PC-3 (cell line): ENCODE measurements at regions not wholly inside any gene's neighbourhood (a gene's known extent, or its start where the extent isn't known, plus 50 kb on each side); places are given as distances from the start of the nearest gene placed in this dataset.

Source experiments
- ATAC-seq: fragments of 200-7000 bp; cut with Tn5 transposase; 2 replicates; pipeline ENCODE4 v1.9.1; 2020; ENCODE audit warnings: mild to moderate bottlenecking, moderate library complexity
- BruUV-seq: library from RNA; stranded (reverse); fragments of 400-500 nt; replicated peaks from 2 replicates; lab custom pipeline; 2021; lab: Mats Ljungman, UMichigan
- CTCF ChIA-PET: fragments of 300-600 bp; sonication (Branson Sonifier 250); formaldehyde crosslinking; loops from one replicate; lab custom pipeline; 2022; ENCODE audit warnings: antibody characterized with exemption; lab: Charles Lee
- POLR2A ChIA-PET: fragments of 300-600 bp; sonication (Branson Sonifier 250); formaldehyde crosslinking; loops from one replicate; lab custom pipeline; 2022; ENCODE audit warnings: antibody characterized with exemption; ENCODE audit not compliant: unreplicated experiment; lab: Charles Lee
- DNase-seq: peaks from one replicate; pipeline ENCODE4 v3.0.0-alpha.2; 2015
- H2AFZ ChIP-seq: fragments of 300-600 bp; sonication (generic); 2 replicates; pipeline ENCODE4 v1.6.0; 2016; ENCODE audit warnings: antibody characterized with exemption, low read length
- H3F3A ChIP-seq: fragments of 300-600 bp; sonication (generic); one replicate; pipeline ENCODE4 v1.6.0; 2017; ENCODE audit warnings: antibody characterized with exemption, low read length, control low read depth, mild to moderate bottlenecking; ENCODE audit not compliant: unreplicated experiment
- H3K27ac ChIP-seq: fragments of 300-600 bp; sonication (generic); 2 replicates; pipeline ENCODE4 v1.5.1; 2016; ENCODE audit warnings: mild to moderate bottlenecking, low read length
- H3K27me3 ChIP-seq: fragments of 300-600 bp; sonication (generic); 2 replicates; pipeline ENCODE4 v1.6.1; 2016; ENCODE audit warnings: low read length, mixed read lengths
- H3K36me3 ChIP-seq: fragments of 300-600 bp; sonication (generic); 2 replicates; pipeline ENCODE4 v1.6.1; 2016; ENCODE audit warnings: low read depth, mixed run types, low read length, mixed read lengths
- H3K4me1 ChIP-seq: fragments of 300-600 bp; sonication (generic); 2 replicates; pipeline ENCODE4 v1.5.1; 2016; ENCODE audit warnings: low read length; ENCODE audit not compliant: insufficient read depth
- H3K4me2 ChIP-seq: fragments of 300-600 bp; sonication (generic); 2 replicates; pipeline ENCODE4 v1.6.0; 2016; ENCODE audit warnings: low read length
- H3K4me3 ChIP-seq: fragments of 300-600 bp; sonication (generic); 2 replicates; pipeline ENCODE4 v1.5.1; 2016; ENCODE audit warnings: mild to moderate bottlenecking, low read length, mixed read lengths
- H3K79me2 ChIP-seq: fragments of 300-600 bp; sonication (generic); 2 replicates; pipeline ENCODE4 v1.6.1; 2017; ENCODE audit warnings: low read length, mixed read lengths
- H3K9ac ChIP-seq: fragments of 300-600 bp; sonication (generic); 2 replicates; pipeline ENCODE4 v1.6.0; 2016; ENCODE audit warnings: mild to moderate bottlenecking, low read length
- H3K9me2 ChIP-seq: fragments of 300-600 bp; sonication (generic); replicated peaks from 2 replicates; pipeline ENCODE4 v1.6.1; 2016; ENCODE audit warnings: mixed run types, low read length, mixed read lengths
- H3K9me3 ChIP-seq: fragments of 300-600 bp; sonication (generic); 2 replicates; pipeline ENCODE4 v1.6.1; 2016; ENCODE audit warnings: low read length, mixed read lengths
- H4K20me1 ChIP-seq: fragments of 300-600 bp; sonication (generic); 2 replicates; pipeline ENCODE4 v1.6.1; 2016; ENCODE audit warnings: low read length, mixed read lengths
- EZH2 ChIP-seq: fragments of 300-600 bp; sonication (generic); IDR thresholded peaks from one replicate; pipeline ENCODE4 v1.6.1; 2017; ENCODE audit warnings: antibody characterized with exemption, mild to moderate bottlenecking, low read length; ENCODE audit not compliant: unreplicated experiment
- EZH2phosphoT487 ChIP-seq: fragments of 300-600 bp; sonication (generic); IDR thresholded peaks from 2 replicates; pipeline ENCODE4 v1.6.1; 2018; ENCODE audit warnings: mild to moderate bottlenecking, antibody characterized with exemption, low read length, borderline replicate concordance
- intact Hi-C: fragments of 100-400 bp; cut with micrococcal nuclease; formaldehyde crosslinking; loops from 2 replicates; pipeline ENCODE4 v1.9.0; 2023
- TF ChIP-seq, protein P1 (sequence below): fragments of 300-600 bp; sonication (generic); conservative IDR thresholded peaks from 2 replicates; pipeline ENCODE4 v1.5.1; 2017; ENCODE audit warnings: antibody characterized with exemption, low read depth, mild to moderate bottlenecking, low read length

DNA sequence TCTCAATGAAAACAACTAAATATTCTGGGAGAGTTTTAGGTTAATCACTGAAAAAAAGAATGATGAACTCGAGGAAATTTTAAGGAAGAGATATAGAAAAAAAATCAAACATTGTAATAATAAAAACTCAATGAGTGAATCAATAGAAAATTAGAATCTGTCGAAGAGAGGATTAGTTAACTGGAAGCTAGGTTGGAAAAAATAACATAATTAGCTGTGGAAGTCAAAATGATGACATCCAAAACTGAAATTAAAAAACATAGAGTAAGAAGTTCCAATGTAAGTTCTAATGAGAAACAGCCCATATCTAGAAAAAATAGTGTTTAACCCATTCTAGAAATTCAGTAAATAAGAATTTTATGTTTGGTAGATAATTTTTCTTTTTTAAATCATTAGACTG is 299.3 kb upstream of the RARB start:
- no peaks in the 10 kb centered on the region for H4K20me1 ChIP-seq
- no peaks in the 10 kb centered on the region for H3K9me2 ChIP-seq
- CTCF ChIA-PET: no interaction called here
- no peak overlapping the region for H3K4me3 ChIP-seq
- no peaks in the 10 kb centered on the region for H3K4me1 ChIP-seq
- BruUV-seq: no TSS peak
- H3K79me2 ChIP-seq: no peaks in the 10 kb centered on the region
- H3K9me3 ChIP-seq: peaks cover 13% of the 10 kb centered on the region; the same call in 1 of the 2 replicates
- no peak overlapping the region for H3K9ac ChIP-seq
- no peaks in the 10 kb centered on the region for H3F3A ChIP-seq
- intact Hi-C loops: no loop called here
- H3K27me3 ChIP-seq: peaks cover 8% of the 10 kb centered on the region; the same call in 1 of the 2 replicates
- ATAC-seq (no peak), DNase-seq (no peak)
- TF ChIP-seq EZH2: no peak
- no peak for TF ChIP-seq EZH2phosphoT487
- TF ChIP-seq, protein P1, sequence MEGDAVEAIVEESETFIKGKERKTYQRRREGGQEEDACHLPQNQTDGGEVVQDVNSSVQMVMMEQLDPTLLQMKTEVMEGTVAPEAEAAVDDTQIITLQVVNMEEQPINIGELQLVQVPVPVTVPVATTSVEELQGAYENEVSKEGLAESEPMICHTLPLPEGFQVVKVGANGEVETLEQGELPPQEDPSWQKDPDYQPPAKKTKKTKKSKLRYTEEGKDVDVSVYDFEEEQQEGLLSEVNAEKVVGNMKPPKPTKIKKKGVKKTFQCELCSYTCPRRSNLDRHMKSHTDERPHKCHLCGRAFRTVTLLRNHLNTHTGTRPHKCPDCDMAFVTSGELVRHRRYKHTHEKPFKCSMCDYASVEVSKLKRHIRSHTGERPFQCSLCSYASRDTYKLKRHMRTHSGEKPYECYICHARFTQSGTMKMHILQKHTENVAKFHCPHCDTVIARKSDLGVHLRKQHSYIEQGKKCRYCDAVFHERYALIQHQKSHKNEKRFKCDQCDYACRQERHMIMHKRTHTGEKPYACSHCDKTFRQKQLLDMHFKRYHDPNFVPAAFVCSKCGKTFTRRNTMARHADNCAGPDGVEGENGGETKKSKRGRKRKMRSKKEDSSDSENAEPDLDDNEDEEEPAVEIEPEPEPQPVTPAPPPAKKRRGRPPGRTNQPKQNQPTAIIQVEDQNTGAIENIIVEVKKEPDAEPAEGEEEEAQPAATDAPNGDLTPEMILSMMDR: no peak
- no peak overlapping the region for H3K4me2 ChIP-seq
- H3K36me3 ChIP-seq: no peaks in the 10 kb centered on the region
- no peak overlapping the region for H2AFZ ChIP-seq
- POLR2A ChIA-PET: no interaction called here
- no peak overlapping the region for H3K27ac ChIP-seq

DNA sequence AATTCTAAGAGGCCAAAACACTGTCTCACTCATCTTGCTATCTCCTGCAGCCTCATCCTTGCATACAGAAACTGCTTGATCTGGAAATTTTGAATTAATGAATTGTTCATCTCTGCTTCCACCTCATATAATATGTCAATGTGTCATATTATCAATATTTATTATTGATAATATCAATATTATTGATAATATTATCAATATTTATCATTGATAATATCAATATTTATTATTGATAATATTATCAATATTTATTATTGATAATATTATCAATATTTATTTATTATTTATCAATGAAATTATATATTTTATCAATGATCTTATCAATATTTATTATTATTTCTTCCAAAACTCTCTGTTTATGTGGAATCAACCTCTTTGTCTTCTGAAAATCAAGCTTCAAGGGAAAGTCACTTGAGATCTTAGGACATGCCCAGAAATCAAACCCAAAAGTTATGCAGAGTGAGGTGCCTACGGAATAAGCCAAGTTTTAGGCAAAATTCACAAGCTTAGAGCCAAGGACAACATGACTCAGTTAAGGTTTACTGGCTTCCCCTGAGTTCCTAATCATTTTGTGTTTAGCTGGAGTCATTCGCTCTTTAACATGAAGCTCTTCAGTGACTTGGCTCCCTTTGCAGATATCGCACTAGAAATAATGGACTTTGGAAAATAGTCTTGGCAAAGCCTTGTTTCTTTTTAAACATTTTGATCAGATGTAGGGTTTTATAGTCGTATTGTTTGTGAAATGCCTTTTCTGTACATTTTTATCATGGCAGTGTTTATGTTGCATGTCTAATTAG is 297.1 kb upstream of the RARB start:
- CTCF ChIA-PET: no interaction called here

More for the DNA sequence above, 297.1 kb upstream of the RARB start:
- Histone ChIP-seq H3K4me3 (no peak overlapping the region), H3K9me2 (no peaks in the 10 kb centered on the region), H2AFZ (no peak overlapping the region), H3K27ac (no peak overlapping the region), H3K36me3 (no peaks in the 10 kb centered on the region), H3K79me2 (no peaks in the 10 kb centered on the region), H3F3A (no peaks in the 10 kb centered on the region), H3K4me2 (no peak overlapping the region), H3K9me3 (peaks cover 13% of the 10 kb centered on the region; the same call in 1 of the 2 replicates), H3K27me3 (no peaks in the 10 kb centered on the region), H3K9ac (no peak overlapping the region), H4K20me1 (no peaks in the 10 kb centered on the region), H3K4me1 (no peaks in the 10 kb centered on the region)
- BruUV-seq: no TSS peak
- intact Hi-C loops: no loop called here
- ATAC-seq: no peak
- TF ChIP-seq, protein P1: no peak
- TF ChIP-seq EZH2phosphoT487 (no peak), EZH2 (no peak)
- POLR2A ChIA-PET: interaction anchor here (0.7 kb wide), 1 partner anchor 12 kb away, joined by 4 read pairs; no protein-coding TSS in a partner anchor
- no peak for DNase-seq
